ENCODE measurements at regions not wholly inside any gene's neighbourhood (a gene's known extent, or its start where the extent isn't known, plus 50 kb on each side); places are given as distances from the start of the nearest gene placed in this dataset.

DNA sequence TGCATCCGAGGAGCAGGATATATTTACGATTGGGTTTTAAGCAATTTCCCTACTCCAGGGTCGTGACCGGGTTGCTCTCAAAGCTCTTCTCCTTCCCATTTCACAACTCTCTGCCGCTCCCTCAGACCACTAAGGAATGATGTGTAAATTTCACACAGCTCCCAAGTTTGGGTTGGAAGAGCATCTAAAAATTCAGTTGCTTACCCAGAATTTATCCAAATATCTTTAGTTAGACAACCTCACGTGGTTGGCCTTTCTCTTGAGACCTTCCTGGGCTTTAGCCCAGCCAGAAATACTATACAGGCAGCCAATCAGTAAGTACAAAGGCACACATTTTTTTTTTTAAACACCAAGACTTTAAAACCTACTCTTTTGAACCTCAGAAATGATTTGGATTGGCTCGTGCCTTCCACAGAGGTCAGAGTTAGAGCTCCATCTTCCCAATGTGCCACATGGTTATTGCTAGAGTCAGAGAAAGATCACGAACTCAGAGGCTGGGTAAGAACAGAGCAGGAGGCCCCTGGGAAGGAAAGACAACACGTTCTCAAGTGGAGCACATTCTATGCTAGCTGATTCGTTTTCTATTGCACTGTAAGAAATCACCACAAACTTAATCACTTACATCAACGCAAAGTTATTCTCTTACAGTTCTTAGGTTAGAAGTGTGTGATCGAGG lies 335.4 kb upstream of the MGMT start:
- no peak for DNase-seq
- Mint-ChIP-seq H3K4me3 (ENCODE audit: unreplicated experiment) (no peak overlapping the region), H3K27ac (ENCODE audit: unreplicated experiment) (no peak overlapping the region), H3K4me1 (ENCODE audit: low read depth, unreplicated experiment) (peaks cover 13% of the 10 kb centered on the region), H3K9me3 (ENCODE audit: unreplicated experiment) (peaks cover 2% of the 10 kb centered on the region), H3K36me3 (ENCODE audit: unreplicated experiment) (no peaks in the 10 kb centered on the region), H3K27me3 (ENCODE audit: unreplicated experiment) (no peaks in the 10 kb centered on the region)
- TF ChIP-seq, protein P1, sequence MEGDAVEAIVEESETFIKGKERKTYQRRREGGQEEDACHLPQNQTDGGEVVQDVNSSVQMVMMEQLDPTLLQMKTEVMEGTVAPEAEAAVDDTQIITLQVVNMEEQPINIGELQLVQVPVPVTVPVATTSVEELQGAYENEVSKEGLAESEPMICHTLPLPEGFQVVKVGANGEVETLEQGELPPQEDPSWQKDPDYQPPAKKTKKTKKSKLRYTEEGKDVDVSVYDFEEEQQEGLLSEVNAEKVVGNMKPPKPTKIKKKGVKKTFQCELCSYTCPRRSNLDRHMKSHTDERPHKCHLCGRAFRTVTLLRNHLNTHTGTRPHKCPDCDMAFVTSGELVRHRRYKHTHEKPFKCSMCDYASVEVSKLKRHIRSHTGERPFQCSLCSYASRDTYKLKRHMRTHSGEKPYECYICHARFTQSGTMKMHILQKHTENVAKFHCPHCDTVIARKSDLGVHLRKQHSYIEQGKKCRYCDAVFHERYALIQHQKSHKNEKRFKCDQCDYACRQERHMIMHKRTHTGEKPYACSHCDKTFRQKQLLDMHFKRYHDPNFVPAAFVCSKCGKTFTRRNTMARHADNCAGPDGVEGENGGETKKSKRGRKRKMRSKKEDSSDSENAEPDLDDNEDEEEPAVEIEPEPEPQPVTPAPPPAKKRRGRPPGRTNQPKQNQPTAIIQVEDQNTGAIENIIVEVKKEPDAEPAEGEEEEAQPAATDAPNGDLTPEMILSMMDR (IDR thresholded peaks at IDR 0.05; ENCODE audit: partially characterized antibody, unreplicated experiment) = no peak

DNA sequence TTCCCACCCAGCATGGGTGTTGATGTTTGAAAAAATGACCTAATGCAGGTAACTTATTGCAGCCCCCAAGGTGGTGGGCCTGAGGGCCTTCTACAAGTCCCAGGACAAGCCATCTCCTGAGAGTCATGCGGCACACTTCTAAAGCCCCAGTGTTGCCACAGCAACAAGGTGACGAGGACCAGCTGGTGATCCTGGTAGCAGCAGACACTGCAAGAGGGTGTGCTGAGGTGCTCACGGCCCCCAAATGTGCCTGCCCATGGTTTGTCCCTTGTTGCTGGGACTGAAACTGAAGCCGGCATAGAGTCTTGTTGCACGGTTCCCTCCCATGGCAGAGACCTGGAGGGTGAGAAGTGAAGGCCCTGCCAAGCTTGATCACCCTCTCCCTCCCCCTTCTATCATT lies 333.2 kb upstream of the MGMT start:
- TF ChIP-seq, protein P1 (IDR thresholded peaks at IDR 0.05; ENCODE audit: partially characterized antibody, unreplicated experiment) = no peak
- no peak for DNase-seq
- peaks cover 19% of the 10 kb centered on the region for H3K4me1 Mint-ChIP-seq (ENCODE audit: low read depth, unreplicated experiment)
- peaks cover 2% of the 10 kb centered on the region for H3K9me3 Mint-ChIP-seq (ENCODE audit: unreplicated experiment)
- H3K27ac Mint-ChIP-seq (ENCODE audit: unreplicated experiment) = no peak overlapping the region
- no peak overlapping the region for H3K4me3 Mint-ChIP-seq (ENCODE audit: unreplicated experiment)
- H3K36me3 Mint-ChIP-seq (ENCODE audit: unreplicated experiment) = no peaks in the 10 kb centered on the region
- no peaks in the 10 kb centered on the region for H3K27me3 Mint-ChIP-seq (ENCODE audit: unreplicated experiment)

DNA sequence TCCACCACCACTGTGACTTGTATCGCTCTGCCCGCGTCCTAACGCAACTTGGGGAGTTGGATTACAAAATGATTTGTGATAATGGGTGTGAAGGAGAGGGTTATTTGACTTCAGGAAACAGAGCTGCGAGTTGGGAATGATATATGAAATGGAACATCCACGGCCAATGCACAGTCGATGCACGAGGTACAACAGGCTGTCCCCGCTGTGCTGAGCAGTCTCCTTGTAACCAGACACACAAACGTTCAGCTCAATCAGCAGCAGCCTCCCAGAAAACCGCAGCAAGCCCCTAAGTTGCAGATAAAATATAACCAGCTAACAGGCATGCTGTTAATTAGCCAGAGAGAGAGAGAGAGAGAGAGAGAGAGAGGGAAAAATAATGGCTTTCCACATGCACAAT lies 332.7 kb upstream of the MGMT start:
- no peaks in the 10 kb centered on the region for H3K27me3 Mint-ChIP-seq (ENCODE audit: unreplicated experiment)
- no peak overlapping the region for H3K4me3 Mint-ChIP-seq (ENCODE audit: unreplicated experiment)
- no peak overlapping the region for H3K27ac Mint-ChIP-seq (ENCODE audit: unreplicated experiment)
- no peaks in the 10 kb centered on the region for H3K36me3 Mint-ChIP-seq (ENCODE audit: unreplicated experiment)
- H3K9me3 Mint-ChIP-seq (ENCODE audit: unreplicated experiment) = peaks cover 2% of the 10 kb centered on the region
- TF ChIP-seq, protein P1 (IDR thresholded peaks at IDR 0.05; ENCODE audit: partially characterized antibody, unreplicated experiment) = no peak
- H3K4me1 Mint-ChIP-seq (ENCODE audit: low read depth, unreplicated experiment) = peaks cover 20% of the 10 kb centered on the region
- DNase-seq = no peak

DNA sequence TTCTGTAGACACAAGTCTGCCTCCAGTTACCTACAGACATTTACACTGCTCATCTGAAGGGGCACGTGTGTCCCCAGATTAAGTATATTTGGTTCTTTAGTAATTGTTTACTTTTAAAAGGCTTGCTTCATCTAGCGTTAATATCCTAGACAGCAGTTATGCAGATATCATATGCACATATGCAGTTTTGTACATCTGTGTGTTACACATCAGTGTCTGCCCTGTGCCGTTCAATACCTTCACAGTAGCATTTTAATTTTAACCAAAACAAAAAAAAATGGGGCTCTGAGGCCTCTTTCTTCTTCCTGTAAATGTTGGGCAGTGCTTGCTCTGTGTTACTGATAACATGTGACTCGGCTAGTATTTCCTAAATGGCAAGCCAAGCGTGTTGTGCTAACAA lies 331.4 kb upstream of the MGMT start:
- H3K4me3 Mint-ChIP-seq (ENCODE audit: unreplicated experiment) = no peak overlapping the region
- no peaks in the 10 kb centered on the region for H3K36me3 Mint-ChIP-seq (ENCODE audit: unreplicated experiment)
- no peaks in the 10 kb centered on the region for H3K27me3 Mint-ChIP-seq (ENCODE audit: unreplicated experiment)
- H3K27ac Mint-ChIP-seq (ENCODE audit: unreplicated experiment) = no peak overlapping the region
- peaks cover 2% of the 10 kb centered on the region for H3K9me3 Mint-ChIP-seq (ENCODE audit: unreplicated experiment)
- H3K4me1 Mint-ChIP-seq (ENCODE audit: low read depth, unreplicated experiment) = peaks cover 26% of the 10 kb centered on the region
- TF ChIP-seq, protein P1 (IDR thresholded peaks at IDR 0.05; ENCODE audit: partially characterized antibody, unreplicated experiment) = no peak
- DNase-seq = no peak

DNA sequence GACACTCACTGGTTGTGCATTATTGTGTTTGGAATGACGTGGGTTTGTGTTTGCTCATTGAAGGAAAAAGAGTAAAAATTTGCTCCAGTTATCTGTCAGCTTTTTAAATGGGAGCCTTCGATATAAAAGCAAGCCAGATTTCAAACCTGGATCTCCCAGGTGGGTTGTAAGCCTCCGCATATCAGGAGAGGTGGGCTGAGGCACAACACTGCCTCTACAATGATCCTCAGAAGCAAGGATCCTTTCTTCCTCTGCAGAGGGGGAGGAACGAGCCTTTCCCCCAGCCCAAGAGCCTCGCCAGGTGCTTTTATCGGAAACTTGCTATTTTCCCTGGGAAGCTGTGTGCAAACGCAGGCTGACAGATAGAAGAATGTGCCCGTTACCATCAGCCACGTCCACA lies 331.0 kb upstream of the MGMT start:
- Mint-ChIP-seq H3K36me3 (ENCODE audit: unreplicated experiment) (no peaks in the 10 kb centered on the region), H3K4me3 (ENCODE audit: unreplicated experiment) (no peak overlapping the region), H3K27ac (ENCODE audit: unreplicated experiment) (no peak overlapping the region), H3K4me1 (ENCODE audit: low read depth, unreplicated experiment) (peaks cover 26% of the 10 kb centered on the region), H3K9me3 (ENCODE audit: unreplicated experiment) (peaks cover 2% of the 10 kb centered on the region), H3K27me3 (ENCODE audit: unreplicated experiment) (no peaks in the 10 kb centered on the region)
- TF ChIP-seq, protein P1 (IDR thresholded peaks at IDR 0.05; ENCODE audit: partially characterized antibody, unreplicated experiment) = no peak
- DNase-seq = no peak
